NB4 (cell line): ENCODE measurements at regions not wholly inside any gene's neighbourhood (a gene's known extent, or its start where the extent isn't known, plus 50 kb on each side); places are given as distances from the start of the nearest gene placed in this dataset.

Experiments
- CTCF ChIP-seq: IDR thresholded peaks from one replicate; pipeline ENCODE4 v1.5.1; 2012; ENCODE audit warnings: low read depth, low read length
- MYC ChIP-seq: IDR thresholded peaks from 2 replicates; pipeline ENCODE4 v1.6.1; 2011; ENCODE audit warnings: low read depth, low read length
- POLR2A ChIP-seq: IDR thresholded peaks from 2 replicates; pipeline ENCODE4 v1.6.1; 2011; ENCODE audit warnings: mild to moderate bottlenecking; ENCODE audit not compliant: insufficient read length; ENCODE audit errors: extremely low read depth

DNA sequence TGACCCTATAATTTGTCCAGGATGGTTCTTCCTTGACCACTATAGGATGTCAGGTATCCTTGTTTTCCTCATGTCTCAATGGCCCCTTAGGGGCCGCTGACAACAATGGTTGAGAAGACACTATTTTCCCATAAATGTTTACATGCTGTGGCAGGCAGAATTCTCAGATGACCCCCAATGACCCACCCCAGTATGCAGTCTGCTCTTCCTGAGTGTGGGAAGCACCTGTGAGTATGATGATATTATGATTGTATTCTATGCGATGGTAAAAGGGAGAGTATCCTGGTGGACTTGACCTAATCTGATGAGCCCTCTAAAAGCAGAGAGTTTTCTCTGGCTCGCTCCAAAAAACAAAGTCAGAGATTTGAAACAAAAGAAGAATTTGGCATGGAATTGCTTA, 123.1 kb upstream of the DLX2 start:
- no peak for TF ChIP-seq CTCF
- TF ChIP-seq POLR2A: no peak
- no peak for TF ChIP-seq MYC
